Suprapubic skin (tissue), 4 donors: ENCODE measurements at regions not wholly inside any gene's neighbourhood (a gene's known extent, or its start where the extent isn't known, plus 50 kb on each side); places are given as distances from the start of the nearest gene placed in this dataset.

Experiments used
- EP300 ChIP-seq: sonication (generic); formaldehyde crosslinking; IDR thresholded peaks from one replicate; pipeline ENCODE4 v1.6.1; 2017; ENCODE audit warnings: antibody characterized with exemption
- POLR2AphosphoS5 ChIP-seq, 3 donors: sonication (generic); formaldehyde crosslinking; IDR thresholded peaks; one replicate each; pipeline ENCODE4 v1.6.1; 2017; ENCODE audit warnings: antibody characterized with exemption in 3 of 3
- TF ChIP-seq, protein P1 (sequence below), 2 donors: fragments of 200-600 bp in 1 of 2; fragments of 450-650 bp in 1 of 2; sonication (generic) in 1 of 2; IDR thresholded peaks; one replicate each; pipeline ENCODE4 v1.5.1; 2016 to 2019; ENCODE audit warnings: antibody characterized with exemption in 2 of 2, mild to moderate bottlenecking in 1 of 2, moderate library complexity in 1 of 2

GRCh38 chr15:26224266-26224665, 361.1 kb upstream of the ATP10A start:
- TF ChIP-seq, protein P1, sequence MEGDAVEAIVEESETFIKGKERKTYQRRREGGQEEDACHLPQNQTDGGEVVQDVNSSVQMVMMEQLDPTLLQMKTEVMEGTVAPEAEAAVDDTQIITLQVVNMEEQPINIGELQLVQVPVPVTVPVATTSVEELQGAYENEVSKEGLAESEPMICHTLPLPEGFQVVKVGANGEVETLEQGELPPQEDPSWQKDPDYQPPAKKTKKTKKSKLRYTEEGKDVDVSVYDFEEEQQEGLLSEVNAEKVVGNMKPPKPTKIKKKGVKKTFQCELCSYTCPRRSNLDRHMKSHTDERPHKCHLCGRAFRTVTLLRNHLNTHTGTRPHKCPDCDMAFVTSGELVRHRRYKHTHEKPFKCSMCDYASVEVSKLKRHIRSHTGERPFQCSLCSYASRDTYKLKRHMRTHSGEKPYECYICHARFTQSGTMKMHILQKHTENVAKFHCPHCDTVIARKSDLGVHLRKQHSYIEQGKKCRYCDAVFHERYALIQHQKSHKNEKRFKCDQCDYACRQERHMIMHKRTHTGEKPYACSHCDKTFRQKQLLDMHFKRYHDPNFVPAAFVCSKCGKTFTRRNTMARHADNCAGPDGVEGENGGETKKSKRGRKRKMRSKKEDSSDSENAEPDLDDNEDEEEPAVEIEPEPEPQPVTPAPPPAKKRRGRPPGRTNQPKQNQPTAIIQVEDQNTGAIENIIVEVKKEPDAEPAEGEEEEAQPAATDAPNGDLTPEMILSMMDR (IDR thresholded peaks at IDR 0.05) = no peak
- no peak for TF ChIP-seq POLR2AphosphoS5 (IDR thresholded peaks at IDR 0.05)
- no peak for TF ChIP-seq EP300
